Mesendoderm (in vitro differentiated cells): ENCODE measurements at regions not wholly inside any gene's neighbourhood (a gene's known extent, or its start where the extent isn't known, plus 50 kb on each side); places are given as distances from the start of the nearest gene placed in this dataset.

Experiments used
- DNase-seq: peaks from one replicate; pipeline ENCODE4 v3.0.0; 2013
- H2AK5ac ChIP-seq: 2 replicates; pipeline ENCODE4 v1.6.1; 2013; ENCODE audit warnings: low read length, inconsistent platforms
- H2BK120ac ChIP-seq: 2 replicates; pipeline ENCODE4 v1.6.1; 2013; ENCODE audit warnings: low read depth, mild to moderate bottlenecking, low read length, moderate library complexity, mixed read lengths
- H2BK15ac ChIP-seq: replicated peaks from 2 replicates; pipeline ENCODE4 v1.6.1; 2013; ENCODE audit warnings: low read depth, mild to moderate bottlenecking, moderate library complexity
- H2BK5ac ChIP-seq: 2 replicates; pipeline ENCODE4 v1.6.1; 2013; ENCODE audit warnings: low read length, inconsistent platforms
- H3K18ac ChIP-seq: 2 replicates; pipeline ENCODE4 v1.6.1; 2013; ENCODE audit warnings: mild to moderate bottlenecking, low read length, mixed read lengths
- H3K23ac ChIP-seq: one replicate; pipeline ENCODE4 v1.6.1; 2013; ENCODE audit warnings: low read length
- H3K27ac ChIP-seq: 2 replicates; pipeline ENCODE4 v1.5.1; 2013; ENCODE audit warnings: low read depth, mild to moderate bottlenecking, inconsistent platforms, low read length, moderate library complexity
- H3K27me3 ChIP-seq: 2 replicates; pipeline ENCODE4 v1.6.1; 2013; ENCODE audit warnings: low read length, control low read depth, mild to moderate bottlenecking, inconsistent platforms; ENCODE audit not compliant: insufficient read depth, poor library complexity
- H3K36me3 ChIP-seq: 2 replicates; pipeline ENCODE4 v1.6.1; 2013; ENCODE audit warnings: low read length, inconsistent platforms; ENCODE audit not compliant: control insufficient read depth, insufficient read depth
- H3K4ac ChIP-seq: one replicate; pipeline ENCODE4 v1.6.1; 2013; ENCODE audit warnings: low read depth, mild to moderate bottlenecking, low read length, moderate library complexity
- H3K4me1 ChIP-seq: 2 replicates; pipeline ENCODE4 v1.6.1; 2013; ENCODE audit warnings: low read depth, low read length, inconsistent platforms; ENCODE audit not compliant: control insufficient read depth
- H3K4me2 ChIP-seq: 2 replicates; pipeline ENCODE4 v1.6.1; 2013; ENCODE audit warnings: low read length
- H3K4me3 ChIP-seq: 2 replicates; pipeline ENCODE4 v1.5.1; 2013; ENCODE audit warnings: mild to moderate bottlenecking, low read length
- H3K56ac ChIP-seq: one replicate; pipeline ENCODE4 v1.6.1; 2013; ENCODE audit warnings: low read length
- H3K79me1 ChIP-seq: 2 replicates; pipeline ENCODE4 v1.6.1; 2013; ENCODE audit warnings: low read length, inconsistent platforms
- H3K79me2 ChIP-seq: 2 replicates; pipeline ENCODE4 v1.6.1; 2013; ENCODE audit warnings: mild to moderate bottlenecking, low read length; ENCODE audit not compliant: control insufficient read depth, insufficient read depth
- H3K9ac ChIP-seq: 2 replicates; pipeline ENCODE4 v1.6.1; 2013; ENCODE audit warnings: low read length, inconsistent platforms
- H4K5ac ChIP-seq: one replicate; pipeline ENCODE4 v1.6.1; 2013; ENCODE audit warnings: low read length
- H4K8ac ChIP-seq: one replicate; pipeline ENCODE4 v1.6.1; 2013; ENCODE audit warnings: low read depth, mild to moderate bottlenecking, control low read depth, low read length, moderate library complexity
- WGBS: extraction: QIAGEN DNeasy Blood & Tissue Kit; methylation state at CpG from one replicate; pipeline ENCODE4 v1.1.7; 2013; ENCODE audit warnings: low lambda C conversion rate, missing lambda C conversion rate; ENCODE audit not compliant: insufficient coverage; ENCODE audit errors: extremely low coverage; 5-methylcytosine and 5-hydroxymethylcytosine counted together

DNA sequence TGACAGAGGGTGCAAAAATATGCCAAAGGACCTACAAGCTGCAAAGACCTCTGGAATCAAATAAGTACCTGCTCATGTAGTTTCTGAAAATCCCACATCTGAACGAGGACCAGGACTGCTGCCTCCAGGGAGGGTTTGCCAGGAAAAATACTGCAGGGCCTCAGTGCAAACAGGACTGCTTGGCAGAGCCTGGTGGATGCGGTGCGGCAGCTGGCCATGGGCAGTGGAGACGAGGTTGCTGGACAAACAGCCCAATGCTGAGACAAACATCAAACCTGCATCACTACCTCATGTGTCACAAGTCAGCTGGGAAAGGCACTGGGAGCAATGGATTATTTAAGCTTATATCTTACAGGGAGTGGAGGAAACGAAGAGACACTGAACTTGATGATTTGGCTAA lies 238.8 kb downstream of the PAX1 start:
- H2BK120ac ChIP-seq = no peak overlapping the region
- no peak overlapping the region for H3K4me3 ChIP-seq
- no peak overlapping the region for H4K8ac ChIP-seq
- no peaks in the 10 kb centered on the region for H3K79me1 ChIP-seq
- no CpG with 5 or more reads among the region's 5 CpGs for WGBS
- H3K27me3 ChIP-seq = no peaks in the 10 kb centered on the region
- no peak overlapping the region for H2AK5ac ChIP-seq
- H2BK5ac ChIP-seq = no peak overlapping the region
- no peak overlapping the region for H3K4ac ChIP-seq
- H4K5ac ChIP-seq = no peak overlapping the region
- no peak overlapping the region for H3K27ac ChIP-seq
- no peak overlapping the region for H3K56ac ChIP-seq
- peak overlapping the region; percentile 78 for H3K18ac ChIP-seq
- DNase-seq = no peak
- no peaks in the 10 kb centered on the region for H3K36me3 ChIP-seq
- no peak overlapping the region for H3K9ac ChIP-seq
- no peak overlapping the region for H3K4me2 ChIP-seq
- peak overlapping the region; percentile 23 for H2BK15ac ChIP-seq
- H3K23ac ChIP-seq = no peak overlapping the region
- no peaks in the 10 kb centered on the region for H3K4me1 ChIP-seq
- H3K79me2 ChIP-seq = no peaks in the 10 kb centered on the region

DNA sequence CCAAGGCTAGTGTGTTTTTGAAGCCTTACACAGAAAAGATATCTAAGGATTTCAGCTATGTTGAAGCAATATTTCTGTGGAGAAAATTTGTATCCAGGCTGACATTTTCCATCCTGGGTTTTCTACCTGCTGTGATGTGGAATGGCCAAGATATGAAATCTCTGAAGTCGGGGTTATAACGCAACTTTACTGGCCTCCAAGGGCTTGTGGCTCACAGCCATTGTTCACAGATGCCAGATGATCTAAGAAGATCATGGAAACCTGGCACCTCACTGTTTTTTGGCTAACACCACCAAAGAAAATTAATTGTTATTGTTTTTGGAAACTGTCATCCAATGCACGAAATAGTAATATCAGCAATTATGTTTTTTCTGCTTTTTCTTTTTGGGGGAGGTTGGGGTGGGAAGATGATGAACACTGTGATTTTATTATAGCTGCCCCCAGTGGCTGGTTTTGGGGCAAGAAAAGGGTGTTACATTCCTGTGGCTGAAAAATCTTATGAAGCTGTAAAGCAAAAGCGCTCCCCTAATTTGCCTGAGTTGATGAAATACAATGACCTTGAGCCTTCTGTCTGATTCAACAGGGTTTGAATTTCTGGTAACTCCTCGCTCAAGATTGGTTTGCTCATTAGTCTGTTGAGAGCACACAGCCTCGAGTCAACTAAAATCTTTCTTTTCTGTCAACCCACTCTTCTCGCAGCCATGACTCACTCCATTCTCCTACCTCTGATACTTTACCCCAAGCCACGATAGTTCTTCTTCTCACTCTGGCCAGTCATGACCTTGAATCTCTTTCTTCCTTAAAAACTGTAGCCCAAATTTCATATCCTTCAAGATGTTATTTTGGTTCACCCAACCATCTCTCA lies 236.7 kb downstream of the PAX1 start:
- Histone ChIP-seq H3K56ac (no peak overlapping the region), H3K36me3 (no peaks in the 10 kb centered on the region), H3K4ac (no peak overlapping the region), H3K4me3 (no peak overlapping the region), H4K5ac (no peak overlapping the region), H3K4me1 (no peaks in the 10 kb centered on the region), H3K79me1 (no peaks in the 10 kb centered on the region), H2BK120ac (peak overlapping the region; percentile 62), H3K9ac (no peak overlapping the region), H3K27ac (peak overlapping the region; percentile 69), H4K8ac (no peak overlapping the region), H2AK5ac (no peak overlapping the region), H3K79me2 (no peaks in the 10 kb centered on the region), H3K23ac (no peak overlapping the region), H3K27me3 (no peaks in the 10 kb centered on the region), H3K18ac (peak overlapping the region; percentile 71), H2BK15ac (no peak overlapping the region), H3K4me2 (no peak overlapping the region), H2BK5ac (no peak overlapping the region)
- peak; percentile 36 for DNase-seq
- no CpG with 5 or more reads among the region's 8 CpGs for WGBS

DNA sequence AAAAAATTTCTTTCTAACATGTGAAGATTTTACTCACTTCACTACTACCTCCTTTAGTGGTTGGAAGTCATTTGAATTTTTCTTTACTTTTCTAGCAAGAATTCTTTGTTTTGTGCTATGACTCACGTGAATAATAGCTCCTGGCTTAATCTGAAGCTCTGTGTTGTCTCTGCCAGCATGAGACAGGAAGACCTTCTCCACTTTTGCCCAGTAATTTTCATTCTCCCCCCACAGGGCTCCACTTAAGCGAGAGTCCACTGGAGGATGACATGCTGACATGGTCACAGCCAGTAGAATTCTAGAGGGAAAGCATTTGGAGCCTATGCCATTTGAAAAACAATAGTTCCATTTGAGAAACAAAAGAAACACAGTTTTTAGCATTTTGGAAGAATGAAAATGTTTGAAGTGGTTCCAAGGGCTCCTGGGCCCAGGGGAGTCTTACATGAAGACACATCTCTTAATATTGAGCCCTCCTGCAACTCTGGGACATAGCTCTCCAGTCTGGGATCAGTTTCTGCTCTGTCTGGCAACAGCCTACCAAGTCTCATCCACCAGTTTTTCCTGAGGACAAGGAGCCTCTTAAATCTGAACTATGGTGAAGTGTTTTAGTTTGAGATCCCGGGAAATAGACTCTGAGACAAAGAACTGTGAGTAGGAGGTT lies 231.4 kb downstream of the PAX1 start:
- no peak overlapping the region for H3K4ac ChIP-seq

DNA sequence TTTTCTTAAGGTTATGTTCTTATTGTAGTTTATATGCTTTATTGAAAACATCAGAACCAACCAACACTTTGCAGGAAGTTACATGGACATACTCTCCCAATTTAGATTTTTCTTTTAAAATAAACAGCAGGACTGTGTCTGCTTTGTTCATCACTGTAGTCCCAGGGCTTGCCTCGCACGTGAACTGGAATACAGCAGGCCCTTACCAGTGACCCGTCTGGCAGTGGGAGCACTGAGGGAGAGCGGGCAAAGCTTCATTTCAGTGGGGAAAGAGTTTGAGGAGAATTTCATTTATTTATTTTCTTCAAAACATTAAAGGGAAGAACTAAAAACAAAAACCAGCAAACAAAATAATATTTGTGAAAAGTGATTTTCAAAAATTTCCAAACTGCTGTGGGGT lies 230.8 kb downstream of the PAX1 start:
- Histone ChIP-seq H3K27me3 (no peaks in the 10 kb centered on the region), H3K18ac (no peak overlapping the region), H3K56ac (no peak overlapping the region), H3K4ac (peak overlapping the region; percentile 3), H3K4me1 (peaks cover 2% of the 10 kb centered on the region), H2AK5ac (no peak overlapping the region), H3K4me3 (no peak overlapping the region), H2BK5ac (no peak overlapping the region), H3K79me2 (no peaks in the 10 kb centered on the region), H4K8ac (no peak overlapping the region), H3K79me1 (no peaks in the 10 kb centered on the region), H3K23ac (no peak overlapping the region), H2BK120ac (no peak overlapping the region), H4K5ac (no peak overlapping the region), H3K27ac (no peak overlapping the region), H2BK15ac (no peak overlapping the region), H3K4me2 (no peak overlapping the region), H3K9ac (no peak overlapping the region), H3K36me3 (no peaks in the 10 kb centered on the region)
- no peak for DNase-seq
- WGBS = no CpG with 5 or more reads among the region's 4 CpGs

More for the DNA sequence above, 231.4 kb downstream of the PAX1 start:
- no peak overlapping the region for H4K5ac ChIP-seq
- no peak overlapping the region for H3K18ac ChIP-seq
- H3K4me2 ChIP-seq = no peak overlapping the region
- H3K4me1 ChIP-seq = peaks cover 2% of the 10 kb centered on the region
- H3K56ac ChIP-seq = no peak overlapping the region
- no peak overlapping the region for H2BK120ac ChIP-seq
- no peak overlapping the region for H4K8ac ChIP-seq
- H2AK5ac ChIP-seq = no peak overlapping the region
- H3K27me3 ChIP-seq = no peaks in the 10 kb centered on the region
- peak; percentile 41 for DNase-seq
- no peaks in the 10 kb centered on the region for H3K79me2 ChIP-seq
- H2BK5ac ChIP-seq = no peak overlapping the region
- H3K9ac ChIP-seq = no peak overlapping the region
- H3K79me1 ChIP-seq = no peaks in the 10 kb centered on the region
- H3K27ac ChIP-seq = no peak overlapping the region
- H3K23ac ChIP-seq = no peak overlapping the region
- no CpG with 5 or more reads among the region's 3 CpGs for WGBS
- H2BK15ac ChIP-seq = peak overlapping the region; percentile 23
- no peak overlapping the region for H3K4me3 ChIP-seq
- H3K36me3 ChIP-seq = no peaks in the 10 kb centered on the region

DNA sequence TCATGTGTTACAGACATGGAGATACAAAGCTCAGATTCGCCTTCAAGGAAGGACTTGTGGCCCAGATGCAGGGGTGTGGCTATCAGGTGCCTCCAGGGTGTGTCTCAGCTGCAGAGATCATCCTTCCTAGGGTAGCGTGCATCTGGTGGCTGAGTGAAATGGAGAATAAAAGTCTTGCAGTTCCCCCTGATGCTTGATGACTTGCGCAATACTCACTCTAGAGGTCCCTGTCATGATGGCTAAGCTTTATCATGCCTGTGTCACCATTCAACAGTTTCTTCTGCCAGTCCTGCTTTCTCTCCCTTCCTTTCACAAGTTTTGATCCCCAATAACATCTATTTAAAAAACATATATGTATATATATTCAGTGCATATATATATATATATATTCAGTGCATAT lies 228.1 kb downstream of the PAX1 start:
- Histone ChIP-seq H2BK120ac (no peak overlapping the region), H3K4me2 (no peak overlapping the region), H3K79me2 (no peaks in the 10 kb centered on the region), H4K8ac (no peak overlapping the region), H3K4me3 (no peak overlapping the region), H3K9ac (no peak overlapping the region), H3K4ac (no peak overlapping the region), H2AK5ac (no peak overlapping the region), H3K79me1 (no peaks in the 10 kb centered on the region), H2BK5ac (no peak overlapping the region), H3K27ac (no peak overlapping the region), H3K18ac (no peak overlapping the region), H4K5ac (no peak overlapping the region), H3K23ac (no peak overlapping the region), H3K27me3 (no peaks in the 10 kb centered on the region), H3K56ac (no peak overlapping the region), H3K4me1 (peaks cover 2% of the 10 kb centered on the region), H2BK15ac (no peak overlapping the region), H3K36me3 (no peaks in the 10 kb centered on the region)
- DNase-seq = no peak
- no CpG with 5 or more reads among the region's 3 CpGs for WGBS
